ENCODE measurements at regions not wholly inside any gene's neighbourhood (a gene's known extent, or its start where the extent isn't known, plus 50 kb on each side); places are given as distances from the start of the nearest gene placed in this dataset.

DNA sequence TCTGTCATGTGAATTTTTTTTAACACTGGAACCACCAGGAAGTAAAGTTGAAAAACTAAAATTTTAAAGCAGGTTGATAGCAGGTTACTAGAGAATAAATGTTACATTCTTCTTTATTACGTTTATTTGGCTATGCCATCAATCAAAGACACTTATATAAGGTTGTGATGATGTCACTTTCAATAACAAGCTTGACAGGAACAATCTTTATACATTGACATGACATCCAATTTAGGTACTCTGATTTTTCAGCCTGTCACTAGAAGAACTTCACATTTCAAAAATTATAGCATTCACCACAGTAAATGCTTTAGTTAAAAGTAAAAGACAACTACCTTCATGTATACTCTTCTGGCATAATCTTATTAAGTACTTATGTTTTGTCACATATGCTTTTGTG is 696.8 kb upstream of the NCAM2 start:
- no peak for DNase-seq

DNA sequence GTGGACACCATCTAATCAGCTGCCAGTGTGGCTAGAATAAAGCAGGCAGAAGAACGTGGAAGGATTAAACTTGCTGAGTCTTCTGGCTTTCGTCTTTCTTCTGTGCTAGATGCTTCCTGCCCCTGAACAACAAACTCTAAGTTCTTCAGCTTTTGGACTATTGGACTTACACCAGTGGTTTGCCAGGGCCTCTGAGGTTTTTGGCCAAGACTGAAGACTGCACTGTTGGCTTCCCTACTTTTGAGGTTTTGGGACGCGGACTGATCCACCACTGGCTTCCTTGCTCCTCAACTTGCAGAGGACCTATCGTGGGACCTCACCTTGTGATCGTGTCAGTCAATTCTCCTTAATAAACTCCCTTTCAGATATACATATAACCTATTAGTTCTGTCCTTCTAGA is 696.1 kb upstream of the NCAM2 start:
- no peak for DNase-seq

DNA sequence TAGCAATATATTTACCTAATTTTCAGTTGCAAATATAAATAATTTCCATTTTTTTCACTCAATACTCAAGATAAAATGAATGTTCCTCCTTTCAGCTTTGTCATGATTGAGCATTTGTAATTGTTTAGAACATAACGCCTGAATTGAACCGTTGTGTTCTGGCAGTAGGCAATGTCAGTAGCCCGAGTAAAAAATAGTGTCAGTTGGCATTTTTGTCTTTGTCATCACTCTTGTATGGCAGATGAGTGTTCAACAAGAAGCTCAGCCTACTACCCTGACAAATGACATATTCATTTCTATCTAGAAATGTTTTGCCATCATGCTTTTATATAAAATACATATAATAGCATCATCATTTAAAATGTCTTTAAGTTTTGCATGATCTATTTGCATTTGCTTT is 691.4 kb upstream of the NCAM2 start:
- DNase-seq, result no peak

GRCh38 chr21:20308586-20309315 is 689.5 kb upstream of the NCAM2 start:
- no peak for DNase-seq

DNA sequence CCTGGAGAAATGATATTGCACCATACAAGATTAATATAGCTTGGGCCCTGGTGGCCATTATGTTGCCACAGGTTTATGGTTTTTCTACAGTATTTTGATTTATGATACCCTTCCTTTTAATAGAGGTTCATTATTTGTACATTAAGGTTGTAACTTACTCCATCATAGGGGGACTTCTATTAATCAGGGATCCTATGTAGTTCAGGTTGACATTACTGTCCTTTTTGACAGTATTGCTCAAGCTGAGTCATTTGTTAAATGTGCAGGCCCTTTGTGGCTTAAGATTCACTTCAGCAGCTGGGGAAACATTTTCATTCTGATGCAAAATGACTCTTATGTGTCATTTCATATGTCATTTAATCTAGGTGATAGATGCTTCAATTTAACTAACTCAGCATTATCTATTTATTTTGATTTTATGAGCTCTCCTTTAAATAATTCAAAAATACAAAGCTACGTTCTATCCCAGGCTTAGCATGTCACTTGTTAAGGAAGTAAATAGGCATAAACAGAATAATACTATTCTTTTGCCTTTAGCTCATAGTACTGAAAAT is 686.9 kb upstream of the NCAM2 start:
- DNase-seq, result no peak

DNA sequence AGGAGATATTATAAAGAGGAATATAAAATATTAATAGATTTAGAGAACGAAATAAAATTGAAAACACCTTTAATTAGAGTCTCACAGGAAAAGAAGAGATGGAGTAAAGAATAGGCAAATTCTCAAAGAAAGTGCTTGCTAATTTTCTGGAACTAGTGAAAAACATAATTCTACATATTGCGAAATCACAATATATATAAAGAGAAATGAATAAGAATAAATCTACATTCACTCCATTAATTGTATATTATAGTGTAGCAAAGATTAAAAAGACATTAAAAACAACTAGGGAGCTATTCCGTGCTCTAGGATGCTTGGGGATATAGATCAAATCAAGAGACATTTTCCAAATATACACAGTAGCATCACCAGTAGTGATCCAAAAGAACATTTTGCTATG is 685.2 kb upstream of the NCAM2 start:
- DNase-seq, result no peak

GRCh38 chr21:20315042-20315441 is 683.2 kb upstream of the NCAM2 start:
- DNase-seq, result no peak

GRCh38 chr21:20329636-20330035 is 668.6 kb upstream of the NCAM2 start:
- DNase-seq, result no peak

GRCh38 chr21:20330652-20331051 is 667.6 kb upstream of the NCAM2 start:
- DNase-seq, result no peak

DNA sequence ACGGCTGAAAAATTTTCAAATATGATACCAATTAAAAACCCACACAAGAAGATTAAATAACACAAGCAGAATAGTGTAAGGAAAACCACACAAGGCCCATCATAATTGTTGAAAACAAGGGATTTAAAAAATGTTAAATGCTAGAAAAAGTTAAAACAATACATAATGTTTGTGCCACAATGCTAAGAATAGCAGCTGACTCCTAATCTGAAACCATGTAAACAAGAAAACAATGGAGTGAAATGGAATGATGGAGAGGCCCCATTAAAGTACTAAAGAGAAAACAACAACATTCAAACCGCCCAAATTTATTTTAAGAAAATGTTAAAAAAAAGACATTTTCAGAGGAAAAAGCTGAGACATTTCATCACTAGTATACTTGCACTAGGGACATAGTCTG is 663.6 kb upstream of the NCAM2 start:
- DNase-seq, result no peak

- no peak for DNase-seq
Measured at GRCh38 chr21:20341431-20341830, 656.8 kb upstream of the NCAM2 start.

DNA sequence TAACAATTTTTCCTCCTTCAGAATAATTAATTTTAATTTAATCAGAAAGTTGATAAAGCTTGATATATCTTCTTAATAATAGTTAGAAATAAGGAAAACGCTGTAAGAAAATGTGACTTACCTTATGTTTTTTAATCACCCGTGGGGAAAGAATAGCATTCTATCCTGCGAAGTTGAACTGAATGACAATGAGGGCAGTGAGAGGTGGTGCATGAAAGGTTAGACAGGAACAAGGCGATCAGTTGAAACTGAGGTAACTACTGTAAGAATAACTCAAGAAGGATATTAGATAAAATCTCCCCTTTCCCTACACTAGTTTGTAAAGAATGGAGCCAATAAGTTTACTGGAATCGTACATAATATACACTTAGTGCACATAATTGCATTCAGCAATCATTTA is 655.0 kb upstream of the NCAM2 start:
- DNase-seq, result no peak

DNA sequence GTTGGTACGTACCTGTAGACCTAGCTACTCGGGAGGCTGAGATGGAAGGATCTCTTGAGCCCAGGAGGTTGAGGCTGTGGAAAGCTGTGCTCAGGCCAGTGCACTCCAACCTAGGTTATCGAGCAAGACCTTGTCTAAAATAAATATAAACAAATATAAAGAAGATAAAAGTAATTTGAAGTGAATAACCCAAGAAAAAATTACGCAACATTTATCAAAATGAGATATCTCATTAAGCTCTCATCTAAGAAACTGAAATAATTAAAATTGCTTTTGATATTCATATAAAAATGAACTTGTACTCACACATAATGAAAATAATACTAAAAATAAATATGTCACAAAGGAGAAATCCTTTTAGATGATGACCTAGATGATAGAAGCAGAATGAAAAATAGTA is 647.1 kb upstream of the NCAM2 start:
- DNase-seq, result no peak

- DNase-seq, result no peak
Measured at GRCh38 chr21:20353351-20353750, 644.9 kb upstream of the NCAM2 start.

- no peak for DNase-seq
Measured at GRCh38 chr21:20373031-20373430, 625.2 kb upstream of the NCAM2 start.

- DNase-seq, result no peak
Measured at GRCh38 chr21:20377250-20377649, 621.0 kb upstream of the NCAM2 start.

DNA sequence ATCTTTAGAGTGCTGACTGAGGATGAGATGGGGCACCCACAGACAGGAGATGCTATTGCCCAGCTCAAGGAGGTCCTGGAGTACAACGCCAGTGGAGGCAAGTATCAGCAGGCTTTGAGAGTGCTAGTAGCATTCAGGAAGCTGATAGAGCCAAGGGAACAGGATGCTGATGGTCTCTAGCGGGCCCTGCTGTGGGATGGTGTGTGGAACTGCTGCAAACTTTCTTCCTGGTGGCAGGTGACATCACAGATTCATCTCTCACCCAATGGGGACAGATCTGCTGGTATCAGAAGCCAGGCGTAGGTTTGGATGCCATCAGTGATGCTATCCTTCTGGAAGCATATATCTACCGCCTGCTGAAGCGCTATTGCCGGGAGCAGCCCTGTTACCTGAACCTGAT is 609.8 kb upstream of the NCAM2 start:
- DNase-seq, result no peak

- no peak for DNase-seq
Measured at GRCh38 chr21:20396798-20397197, 601.4 kb upstream of the NCAM2 start.

DNA sequence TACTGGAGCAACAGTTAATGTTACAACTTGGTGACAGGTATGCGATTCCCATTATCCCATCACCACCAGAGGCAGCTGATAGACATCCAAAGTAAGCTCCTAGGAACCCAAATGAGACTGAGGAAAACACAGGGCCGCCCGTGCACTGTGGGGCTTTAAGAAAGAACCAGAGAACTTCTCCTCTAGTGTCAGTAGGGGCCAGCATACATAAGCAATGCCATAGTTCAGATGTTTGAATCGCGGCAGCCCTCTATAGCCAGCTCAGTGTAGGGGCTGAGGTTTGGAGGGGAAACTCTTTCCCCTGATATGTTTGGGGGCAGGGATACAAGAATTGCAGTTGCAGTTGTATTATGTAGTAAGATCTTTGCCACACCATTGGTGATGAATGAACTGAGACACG is 593.3 kb upstream of the NCAM2 start:
- no peak for DNase-seq

GRCh38 chr21:20418353-20418752 is 579.9 kb upstream of the NCAM2 start:
- DNase-seq, result no peak

GRCh38 chr21:20419772-20420171 is 578.4 kb upstream of the NCAM2 start:
- no peak for DNase-seq

DNA sequence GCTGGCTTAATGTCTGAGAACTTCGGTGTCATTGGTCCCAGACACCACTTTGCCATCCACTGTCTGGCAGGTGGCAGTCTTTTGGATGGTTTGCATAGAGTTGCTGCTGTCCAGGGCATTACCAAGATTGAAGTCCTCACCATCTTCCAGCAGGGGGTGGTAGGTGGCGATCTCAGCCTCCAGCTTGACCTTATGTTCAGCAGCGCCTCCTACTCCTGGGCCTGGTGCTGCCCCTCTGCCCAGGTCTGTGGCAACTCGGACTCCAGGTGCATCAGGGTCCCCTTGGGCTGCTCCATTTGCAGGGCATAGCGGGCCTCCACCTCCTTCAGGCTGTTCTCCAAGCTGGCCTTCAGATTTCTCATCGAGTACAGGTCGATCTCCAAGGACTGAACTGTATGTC is 573.3 kb upstream of the NCAM2 start:
- DNase-seq, result no peak

GRCh38 chr21:20425856-20426255 is 572.4 kb upstream of the NCAM2 start:
- DNase-seq, result no peak

DNA sequence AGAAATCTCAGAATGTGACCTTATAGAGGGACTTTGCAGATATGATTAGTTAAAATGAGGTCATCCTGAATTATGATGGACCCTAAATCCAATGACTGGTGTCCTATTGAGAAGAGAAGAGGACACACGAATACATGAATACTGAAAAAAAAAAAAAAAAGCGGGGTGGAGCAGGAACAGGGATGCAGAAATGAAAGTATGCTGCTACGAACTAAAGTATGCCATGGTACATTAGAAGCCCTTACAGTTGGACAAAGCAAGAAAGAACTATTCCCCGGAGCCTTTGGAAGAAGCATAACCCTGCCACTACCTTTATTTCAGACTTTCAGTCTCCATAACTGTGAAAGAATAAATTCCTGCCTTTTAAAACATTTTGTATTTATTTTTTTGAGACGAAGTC is 557.9 kb upstream of the NCAM2 start:
- DNase-seq, result no peak

GRCh38 chr21:20443558-20444155 is 554.6 kb upstream of the NCAM2 start:
- DNase-seq, result no peak
